Activated naive CD4-positive, alpha-beta T cell treated with anti-CD3 and anti-CD28 coated beads, Interleukin-2, amount 50 U/mL, for 24 hours (primary cell): ENCODE measurements at regions not wholly inside any gene's neighbourhood (a gene's known extent, or its start where the extent isn't known, plus 50 kb on each side); places are given as distances from the start of the nearest gene placed in this dataset.

Source experiments
- H3K27ac Mint-ChIP-seq: one replicate; pipeline ENCODE4 v1.8.0; 2021; ENCODE audit warnings: mild to moderate bottlenecking, mixed read lengths
- H3K27me3 Mint-ChIP-seq: one replicate; pipeline ENCODE4 v1.8.0; 2021; ENCODE audit warnings: mixed read lengths
- H3K36me3 Mint-ChIP-seq: one replicate; pipeline ENCODE4 v1.8.0; 2021; ENCODE audit warnings: mixed read lengths
- H3K4me1 Mint-ChIP-seq: one replicate; pipeline ENCODE4 v1.8.0; 2021; ENCODE audit warnings: mixed read lengths
- H3K4me3 Mint-ChIP-seq: one replicate; pipeline ENCODE4 v1.8.0; 2021; ENCODE audit warnings: mild to moderate bottlenecking, mixed read lengths
- H3K9me3 Mint-ChIP-seq: one replicate; pipeline ENCODE4 v1.8.0; 2021; ENCODE audit warnings: mixed read lengths

- no peak overlapping the region for H3K27ac Mint-ChIP-seq
- H3K4me3 Mint-ChIP-seq = no peak overlapping the region
- no peaks in the 10 kb centered on the region for H3K4me1 Mint-ChIP-seq
- no peaks in the 10 kb centered on the region for H3K27me3 Mint-ChIP-seq
- H3K9me3 Mint-ChIP-seq = no peaks in the 10 kb centered on the region
- H3K36me3 Mint-ChIP-seq = no peaks in the 10 kb centered on the region
These were observed 206.4 kb upstream of the RPL38 start for GRCh38 chr17:73997059-73997458.

DNA sequence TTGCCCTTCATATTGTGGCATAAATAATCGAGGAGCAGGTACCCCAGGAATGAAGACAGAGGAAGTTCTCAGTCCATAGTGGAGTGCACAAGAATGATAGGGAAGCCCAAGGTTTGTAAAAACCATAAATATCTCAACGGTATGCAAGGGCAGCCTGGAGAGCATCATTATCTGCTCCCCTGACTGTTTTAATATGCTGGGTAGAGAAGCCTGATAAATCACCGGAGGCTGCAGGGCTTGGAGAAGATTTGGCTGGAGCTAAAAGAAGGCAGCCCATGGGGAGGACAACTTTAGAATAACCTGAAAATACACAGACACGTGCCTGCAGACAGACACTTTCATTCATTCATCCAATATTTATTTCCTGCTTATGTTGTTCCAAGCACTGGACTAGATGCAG, 205.2 kb upstream of the RPL38 start:
- H3K36me3 Mint-ChIP-seq = no peaks in the 10 kb centered on the region
- no peak overlapping the region for H3K4me3 Mint-ChIP-seq
- H3K27me3 Mint-ChIP-seq = no peaks in the 10 kb centered on the region
- no peak overlapping the region for H3K27ac Mint-ChIP-seq
- H3K4me1 Mint-ChIP-seq = no peaks in the 10 kb centered on the region
- H3K9me3 Mint-ChIP-seq = no peaks in the 10 kb centered on the region

DNA sequence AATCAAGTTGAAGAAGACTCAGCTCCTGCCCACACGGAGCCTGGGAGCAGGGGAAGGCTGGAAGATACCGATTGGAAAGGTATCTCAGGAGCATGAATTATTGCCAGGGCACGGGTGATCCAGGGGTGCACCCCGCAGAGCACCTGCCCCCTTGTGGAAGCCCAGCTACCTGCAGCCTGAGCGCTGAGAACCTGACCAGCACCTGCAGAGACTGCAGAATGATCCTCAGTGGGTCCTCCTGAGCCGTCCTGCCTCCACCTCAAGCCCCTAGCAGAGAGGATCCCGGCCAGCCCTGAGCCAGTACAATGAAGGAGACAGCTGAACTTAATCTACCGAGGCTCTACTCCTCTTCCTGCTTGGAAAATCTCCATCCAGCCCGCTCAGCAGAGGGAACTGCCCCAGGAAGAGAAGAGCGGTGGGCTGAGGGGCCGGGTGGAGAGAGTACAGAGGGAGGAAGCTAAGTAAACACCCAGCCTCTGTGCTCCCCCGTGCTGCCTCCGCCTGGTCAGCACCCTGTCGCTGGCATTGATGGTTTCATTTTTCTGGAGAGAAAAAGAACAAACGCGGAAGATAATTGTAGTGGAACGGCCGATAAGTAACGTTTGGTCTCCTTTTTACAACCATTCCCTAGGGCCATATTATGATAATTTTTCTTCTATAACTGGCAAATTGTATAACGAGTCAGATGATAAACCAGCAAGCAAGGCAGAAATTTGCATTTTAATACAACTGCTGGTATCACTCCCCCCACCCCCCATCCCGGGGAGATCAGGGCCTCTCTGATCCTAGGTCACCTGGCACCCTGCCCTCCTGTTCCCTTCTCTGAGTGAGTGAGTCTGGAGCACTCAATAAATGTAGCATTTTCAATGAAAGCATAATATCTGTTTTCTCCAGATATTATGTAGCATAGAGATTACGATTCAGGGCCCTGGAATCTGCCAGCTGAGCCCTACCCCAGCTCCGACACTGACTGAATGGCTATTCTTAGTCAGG, 204.5 kb upstream of the RPL38 start:
- Mint-ChIP-seq H3K4me1 (no peaks in the 10 kb centered on the region), H3K27me3 (peaks cover 3% of the 10 kb centered on the region), H3K36me3 (no peaks in the 10 kb centered on the region), H3K9me3 (no peaks in the 10 kb centered on the region), H3K4me3 (no peak overlapping the region), H3K27ac (no peak overlapping the region)

- Mint-ChIP-seq H3K4me1 (no peaks in the 10 kb centered on the region), H3K36me3 (no peaks in the 10 kb centered on the region), H3K27me3 (peaks cover 3% of the 10 kb centered on the region), H3K4me3 (no peak overlapping the region), H3K27ac (no peak overlapping the region), H3K9me3 (no peaks in the 10 kb centered on the region)
These were observed 202.3 kb upstream of the RPL38 start for GRCh38 chr17:74001145-74001544.

- no peak overlapping the region for H3K4me3 Mint-ChIP-seq
- no peaks in the 10 kb centered on the region for H3K36me3 Mint-ChIP-seq
- no peaks in the 10 kb centered on the region for H3K4me1 Mint-ChIP-seq
- no peaks in the 10 kb centered on the region for H3K9me3 Mint-ChIP-seq
- H3K27me3 Mint-ChIP-seq = peaks cover 3% of the 10 kb centered on the region
- H3K27ac Mint-ChIP-seq = no peak overlapping the region
These were observed 201.2 kb upstream of the RPL38 start for GRCh38 chr17:74002241-74002640.

DNA sequence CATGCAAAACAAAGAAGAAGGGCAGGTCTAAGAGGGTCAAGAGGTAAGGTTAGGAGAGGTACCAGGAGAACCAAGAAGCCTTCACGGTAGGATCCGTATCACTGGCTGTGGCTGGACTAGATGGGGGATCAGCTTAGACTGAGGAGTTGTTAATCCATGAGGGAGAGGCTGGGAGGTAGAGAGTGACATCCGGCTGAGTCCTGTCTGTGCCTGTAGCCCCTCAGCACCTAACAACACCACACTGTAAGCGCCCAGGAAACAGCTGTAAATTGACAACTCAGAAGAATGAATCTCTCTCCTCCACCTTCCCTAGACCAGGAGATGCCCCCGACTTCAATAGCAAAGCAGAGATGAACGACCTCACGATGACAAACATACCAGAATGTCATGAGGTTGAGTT, 199.4 kb upstream of the RPL38 start:
- no peaks in the 10 kb centered on the region for H3K4me1 Mint-ChIP-seq
- no peaks in the 10 kb centered on the region for H3K9me3 Mint-ChIP-seq
- peaks cover 4% of the 10 kb centered on the region for H3K27me3 Mint-ChIP-seq
- H3K36me3 Mint-ChIP-seq = no peaks in the 10 kb centered on the region
- no peak overlapping the region for H3K27ac Mint-ChIP-seq
- no peak overlapping the region for H3K4me3 Mint-ChIP-seq

DNA sequence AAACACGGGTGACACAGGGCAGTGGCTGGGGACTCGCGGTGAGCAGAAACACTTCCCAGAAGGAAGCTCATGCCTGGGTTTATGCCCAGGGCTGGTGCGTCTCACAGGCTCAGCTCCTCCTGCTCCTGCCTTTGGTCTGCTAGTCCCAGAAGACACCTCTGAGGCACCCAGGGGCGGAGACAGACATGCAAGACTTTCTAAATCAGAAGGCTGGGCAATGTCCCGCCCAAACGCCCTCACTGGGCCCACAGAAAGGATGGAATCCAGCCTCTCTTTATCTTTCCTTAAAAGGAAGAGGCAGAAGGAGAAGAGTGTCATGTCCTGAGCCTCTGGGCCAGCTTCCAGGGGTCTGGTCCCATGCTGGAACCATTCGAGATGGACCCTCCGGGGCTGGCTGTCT, 197.7 kb upstream of the RPL38 start:
- no peaks in the 10 kb centered on the region for H3K4me1 Mint-ChIP-seq
- no peak overlapping the region for H3K27ac Mint-ChIP-seq

DNA sequence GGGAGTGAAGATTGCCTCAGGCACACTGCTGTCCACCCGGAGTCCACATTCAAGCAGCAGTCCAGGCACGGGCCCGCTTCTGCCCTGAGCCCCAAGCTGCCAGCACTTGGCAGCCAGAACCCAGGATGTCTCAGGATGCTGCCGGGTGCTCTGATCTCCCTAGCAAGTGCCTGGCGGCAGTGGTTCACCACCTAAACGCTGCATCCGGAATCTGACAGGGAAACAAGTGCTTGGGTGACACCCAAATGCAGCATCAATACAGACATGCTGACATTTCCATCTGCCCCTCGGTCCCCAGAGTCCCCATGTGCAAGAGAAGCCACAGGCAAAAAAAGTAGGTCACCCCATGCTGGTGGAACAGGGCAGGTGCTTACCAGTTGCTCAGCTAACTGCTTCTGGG, 197.1 kb upstream of the RPL38 start:
- H3K4me1 Mint-ChIP-seq = no peaks in the 10 kb centered on the region
- H3K27ac Mint-ChIP-seq = no peak overlapping the region
- peaks cover 4% of the 10 kb centered on the region for H3K27me3 Mint-ChIP-seq
- no peaks in the 10 kb centered on the region for H3K36me3 Mint-ChIP-seq
- H3K4me3 Mint-ChIP-seq = no peak overlapping the region
- no peaks in the 10 kb centered on the region for H3K9me3 Mint-ChIP-seq

More for the DNA sequence above, 197.7 kb upstream of the RPL38 start:
- Mint-ChIP-seq H3K4me3 (no peak overlapping the region), H3K36me3 (no peaks in the 10 kb centered on the region), H3K9me3 (no peaks in the 10 kb centered on the region), H3K27me3 (peaks cover 4% of the 10 kb centered on the region)

- Mint-ChIP-seq H3K9me3 (no peaks in the 10 kb centered on the region), H3K4me1 (peaks cover 12% of the 10 kb centered on the region), H3K36me3 (no peaks in the 10 kb centered on the region), H3K4me3 (no peak overlapping the region), H3K27ac (no peak overlapping the region), H3K27me3 (peaks cover 6% of the 10 kb centered on the region)
These were observed 195.3 kb upstream of the RPL38 start for GRCh38 chr17:74008196-74008595.

GRCh38 chr17:74009056-74009625, 194.3 kb upstream of the RPL38 start:
- peaks cover 12% of the 10 kb centered on the region for H3K4me1 Mint-ChIP-seq
- no peak overlapping the region for H3K27ac Mint-ChIP-seq
- peaks cover 4% of the 10 kb centered on the region for H3K27me3 Mint-ChIP-seq
- no peaks in the 10 kb centered on the region for H3K36me3 Mint-ChIP-seq
- H3K4me3 Mint-ChIP-seq = no peak overlapping the region
- H3K9me3 Mint-ChIP-seq = no peaks in the 10 kb centered on the region

DNA sequence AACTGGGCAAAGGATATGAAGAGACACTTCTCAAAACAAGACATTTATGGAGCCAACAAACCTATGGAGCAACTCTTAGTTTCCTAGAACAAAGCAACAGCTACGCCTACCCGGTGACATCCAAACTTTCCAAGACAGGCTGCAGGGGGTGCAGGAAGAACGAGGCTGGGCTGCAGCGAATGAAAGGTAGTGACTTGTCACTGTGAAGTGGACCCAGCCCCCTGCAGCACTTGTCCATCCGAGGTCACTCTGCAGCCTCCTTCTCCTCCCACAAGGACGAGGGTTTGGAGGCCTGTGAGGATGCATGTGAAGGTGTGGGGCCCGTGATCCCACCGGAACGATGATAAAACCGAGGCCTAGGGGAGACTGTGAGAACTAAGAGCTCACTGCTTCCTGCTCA, 192.6 kb upstream of the RPL38 start:
- Mint-ChIP-seq H3K4me1 (peaks cover 12% of the 10 kb centered on the region), H3K9me3 (no peaks in the 10 kb centered on the region), H3K27ac (no peak overlapping the region), H3K36me3 (no peaks in the 10 kb centered on the region), H3K27me3 (peaks cover 4% of the 10 kb centered on the region), H3K4me3 (no peak overlapping the region)

- Mint-ChIP-seq H3K36me3 (no peaks in the 10 kb centered on the region), H3K9me3 (no peaks in the 10 kb centered on the region), H3K27me3 (peaks cover 4% of the 10 kb centered on the region), H3K27ac (no peak overlapping the region), H3K4me1 (peaks cover 12% of the 10 kb centered on the region), H3K4me3 (no peak overlapping the region)
These were observed 191.5 kb upstream of the RPL38 start for GRCh38 chr17:74011966-74012365.

DNA sequence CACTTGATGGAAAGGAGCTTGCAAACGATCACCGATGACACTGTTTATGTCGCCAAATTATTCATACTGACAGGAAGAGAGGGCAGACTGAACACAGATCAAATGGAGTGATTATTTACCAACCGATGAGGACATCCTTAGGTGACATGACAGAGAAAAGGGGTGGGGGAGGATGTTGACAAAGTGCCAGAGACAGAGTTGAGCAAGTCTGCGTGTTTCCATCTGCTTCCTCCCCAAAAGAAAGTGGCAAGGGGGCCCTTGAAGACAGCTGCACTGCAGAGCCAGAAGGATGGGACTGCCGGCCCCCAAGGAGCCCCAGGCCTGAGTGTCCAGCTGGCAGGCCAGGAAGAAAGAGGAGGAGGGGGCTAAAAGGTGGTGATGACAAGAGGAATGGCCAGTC, 191.0 kb upstream of the RPL38 start:
- Mint-ChIP-seq H3K27me3 (peaks cover 3% of the 10 kb centered on the region), H3K36me3 (no peaks in the 10 kb centered on the region), H3K4me1 (peaks cover 12% of the 10 kb centered on the region), H3K4me3 (no peak overlapping the region), H3K9me3 (no peaks in the 10 kb centered on the region), H3K27ac (peak overlapping the region; percentile 76)

DNA sequence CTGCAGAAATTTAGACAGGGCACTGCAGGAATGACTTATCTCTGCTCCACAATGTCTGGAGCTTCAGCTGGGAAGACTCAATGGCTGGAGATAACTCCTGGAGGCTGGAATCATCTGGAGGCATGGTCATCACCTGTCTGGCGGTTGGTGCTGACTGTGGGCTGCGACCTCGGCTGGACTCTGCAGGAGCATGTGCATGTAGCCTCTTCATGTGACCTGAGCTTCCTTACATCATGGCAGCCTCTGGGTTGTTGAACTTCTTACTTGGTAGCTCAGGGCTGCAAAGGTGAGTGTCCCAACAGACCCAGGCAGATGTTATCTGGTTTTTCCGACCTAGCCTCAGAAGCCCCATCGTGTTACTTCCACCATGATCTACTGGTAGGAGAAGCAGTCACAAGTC, 188.2 kb upstream of the RPL38 start:
- H3K4me1 Mint-ChIP-seq = peaks cover 12% of the 10 kb centered on the region
- no peaks in the 10 kb centered on the region for H3K9me3 Mint-ChIP-seq
- no peak overlapping the region for H3K4me3 Mint-ChIP-seq
- no peak overlapping the region for H3K27ac Mint-ChIP-seq
- H3K36me3 Mint-ChIP-seq = no peaks in the 10 kb centered on the region
- H3K27me3 Mint-ChIP-seq = peaks cover 2% of the 10 kb centered on the region

DNA sequence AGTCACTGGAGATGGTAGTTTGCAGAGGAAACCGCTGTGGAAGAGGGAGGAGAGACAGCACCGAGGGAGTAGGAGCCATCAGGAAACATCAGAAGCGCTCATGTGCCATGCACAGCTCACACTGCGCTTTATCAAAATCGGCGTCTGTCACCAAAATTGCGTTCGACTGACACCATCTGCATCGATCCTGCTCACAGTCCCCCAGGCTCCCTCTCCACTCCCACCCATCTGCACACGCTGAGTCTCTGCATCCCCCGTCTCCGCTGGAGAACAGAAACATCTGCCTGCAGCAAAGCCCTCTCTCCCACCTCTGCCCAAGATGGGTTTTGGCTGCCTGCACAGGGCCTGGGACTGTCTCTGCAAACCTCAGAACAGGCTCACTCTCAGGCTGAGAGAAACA, 187.5 kb upstream of the RPL38 start:
- H3K4me3 Mint-ChIP-seq = no peak overlapping the region
- no peak overlapping the region for H3K27ac Mint-ChIP-seq
- peaks cover 2% of the 10 kb centered on the region for H3K27me3 Mint-ChIP-seq
- H3K36me3 Mint-ChIP-seq = no peaks in the 10 kb centered on the region
- H3K4me1 Mint-ChIP-seq = peaks cover 12% of the 10 kb centered on the region
- H3K9me3 Mint-ChIP-seq = no peaks in the 10 kb centered on the region

DNA sequence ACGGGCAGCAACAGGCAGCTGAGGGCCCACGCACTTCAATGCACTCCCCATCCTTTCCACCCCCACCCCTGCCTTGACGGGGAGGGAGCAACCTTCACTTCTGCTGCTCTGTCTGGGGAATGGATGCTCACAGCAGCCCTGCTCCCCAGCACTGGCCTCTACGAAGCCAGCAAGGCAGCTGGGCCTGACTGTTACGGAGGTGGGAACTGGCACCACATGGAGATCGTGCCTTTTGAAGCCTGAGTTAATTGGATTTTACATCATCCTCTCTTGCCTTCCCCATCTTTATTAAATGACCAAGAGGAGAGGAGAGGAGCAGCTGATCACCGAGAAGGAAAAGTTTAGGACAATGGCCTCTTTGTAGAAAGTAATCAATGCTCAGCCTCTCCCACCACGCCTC, 187.0 kb upstream of the RPL38 start:
- Mint-ChIP-seq H3K4me3 (no peak overlapping the region), H3K9me3 (no peaks in the 10 kb centered on the region), H3K27ac (no peak overlapping the region), H3K36me3 (no peaks in the 10 kb centered on the region), H3K4me1 (peaks cover 12% of the 10 kb centered on the region), H3K27me3 (peaks cover 2% of the 10 kb centered on the region)
